GM23338 (cell line): ENCODE measurements at regions not wholly inside any gene's neighbourhood (a gene's known extent, or its start where the extent isn't known, plus 50 kb on each side); places are given as distances from the start of the nearest gene placed in this dataset.

Source experiments
- ATAC-seq: fragments of 200-7000 bp; cut with Tn5 transposase; 3 replicates; pipeline ENCODE4 v1.9.1; 2020
- DNase-seq: peaks from one replicate; pipeline ENCODE4 v3.0.0-alpha.2; 2015; ENCODE audit warnings: low spot score
- H2AFZ ChIP-seq: fragments of 200-600 bp; sonication (generic); 2 replicates; pipeline ENCODE4 v1.8.0; 2016; ENCODE audit warnings: antibody characterized with exemption, mild to moderate bottlenecking, moderate library complexity
- H3F3A ChIP-seq: fragments of 200-600 bp; sonication (generic); replicated peaks from 2 replicates; pipeline ENCODE4 v1.8.0; 2017; ENCODE audit warnings: antibody characterized with exemption, mixed run types, low read depth
- H3K27ac ChIP-seq: fragments of 200-600 bp; sonication (generic); 2 replicates; pipeline ENCODE4 v1.6.1; 2016; ENCODE audit warnings: low read depth
- H3K27me3 ChIP-seq: fragments of 200-600 bp; sonication (generic); 2 replicates; pipeline ENCODE4 v1.8.0; 2016; ENCODE audit warnings: mild to moderate bottlenecking, mixed run types, moderate library complexity; ENCODE audit not compliant: insufficient read depth
- H3K36me3 ChIP-seq: fragments of 200-600 bp; sonication (generic); 2 replicates; pipeline ENCODE4 v1.8.0; 2016; ENCODE audit warnings: mild to moderate bottlenecking; ENCODE audit not compliant: insufficient read depth
- H3K4me1 ChIP-seq: fragments of 200-600 bp; sonication (generic); 2 replicates; pipeline ENCODE4 v1.8.0; 2016; ENCODE audit warnings: mild to moderate bottlenecking, moderate library complexity; ENCODE audit not compliant: insufficient read depth
- H3K4me2 ChIP-seq: fragments of 200-600 bp; sonication (generic); 2 replicates; pipeline ENCODE4 v1.7.1; 2017; ENCODE audit warnings: mixed run types
- H3K4me3 ChIP-seq: fragments of 200-600 bp; sonication (generic); 2 replicates; pipeline ENCODE4 v1.6.1; 2016; ENCODE audit warnings: mixed run types
- H3K79me2 ChIP-seq: fragments of 200-600 bp; sonication (generic); replicated peaks from 2 replicates; pipeline ENCODE4 v1.8.0; 2017; ENCODE audit warnings: mild to moderate bottlenecking; ENCODE audit not compliant: insufficient read depth
- H3K9me2 ChIP-seq: fragments of 200-600 bp; sonication (generic); 2 replicates; pipeline ENCODE4 v1.8.0; 2017; ENCODE audit not compliant: insufficient read depth
- H4K20me1 ChIP-seq: fragments of 200-600 bp; sonication (generic); replicated peaks from 2 replicates; pipeline ENCODE4 v1.8.0; 2017; ENCODE audit warnings: mild to moderate bottlenecking; ENCODE audit not compliant: insufficient read depth
- H3K27ac Mint-ChIP-seq: 2 replicates; pipeline ENCODE4 v1.8.0; 2020; ENCODE audit warnings: inconsistent platforms, mild to moderate bottlenecking, moderate library complexity, mixed read lengths
- H3K27me3 Mint-ChIP-seq: 3 replicates; pipeline ENCODE4 v1.8.0; 2022; ENCODE audit warnings: low read depth, mild to moderate bottlenecking, moderate library complexity, mixed read lengths, inconsistent platforms; ENCODE audit not compliant: insufficient read depth, poor library complexity
- H3K36me3 Mint-ChIP-seq: 3 replicates; pipeline ENCODE4 v1.8.0; 2021; ENCODE audit warnings: low read depth, mild to moderate bottlenecking, inconsistent platforms, moderate library complexity, mixed read lengths
- H3K4me1 Mint-ChIP-seq: 3 replicates; pipeline ENCODE4 v1.8.0; 2020; ENCODE audit warnings: mild to moderate bottlenecking, inconsistent platforms, mixed read lengths
- H3K4me3 Mint-ChIP-seq: 3 replicates; pipeline ENCODE4 v1.8.0; 2021; ENCODE audit warnings: moderate library complexity, mild to moderate bottlenecking, inconsistent platforms, mixed read lengths
- H3K9me3 Mint-ChIP-seq: 3 replicates; pipeline ENCODE4 v1.8.0; 2020; ENCODE audit warnings: moderate library complexity, mild to moderate bottlenecking, inconsistent platforms, mixed read lengths
- CREB1 ChIP-seq: fragments of 250-450 bp; sonication (Bioruptor Pico); IDR thresholded peaks from 2 replicates; pipeline ENCODE4 v1.5.0; 2020; ENCODE audit warnings: low read depth, mild to moderate bottlenecking, moderate library complexity
- EZH2 ChIP-seq: fragments of 200-600 bp; sonication (generic); IDR thresholded peaks from one replicate; pipeline ENCODE4 v1.8.0; 2017; ENCODE audit warnings: antibody characterized with exemption, mild to moderate bottlenecking, low read depth; ENCODE audit not compliant: unreplicated experiment
- EZH2phosphoT487 ChIP-seq: fragments of 200-600 bp; sonication (generic); IDR thresholded peaks from one replicate; pipeline ENCODE4 v1.8.1; 2018; ENCODE audit warnings: antibody characterized with exemption; ENCODE audit not compliant: unreplicated experiment
- JUNB ChIP-seq: IDR thresholded peaks from one replicate; pipeline ENCODE4 v1.6.1; 2016; ENCODE audit warnings: antibody characterized with exemption; ENCODE audit not compliant: unreplicated experiment
- NANOG ChIP-seq: IDR thresholded peaks from 2 replicates; pipeline ENCODE4 v1.6.1; 2016; ENCODE audit warnings: antibody characterized with exemption, borderline replicate concordance
- POLR2AphosphoS5 ChIP-seq: IDR thresholded peaks from 2 replicates; pipeline ENCODE4 v1.6.1; 2016; ENCODE audit warnings: antibody characterized with exemption, low read depth
- STAT1 ChIP-seq: IDR thresholded peaks from one replicate; pipeline ENCODE4 v1.6.1; 2016; ENCODE audit warnings: antibody characterized with exemption; ENCODE audit not compliant: unreplicated experiment
- ZNF114 ChIP-seq: fragments of 250-450 bp; sonication (Bioruptor Pico); IDR thresholded peaks from 2 replicates; pipeline ENCODE4 v1.5.0; 2020; ENCODE audit warnings: mild to moderate bottlenecking, moderate library complexity
- ZNF331 ChIP-seq: fragments of 250-450 bp; sonication (Bioruptor Pico); IDR thresholded peaks from 2 replicates; pipeline ENCODE4 v1.5.0; 2020; ENCODE audit warnings: low read depth, mild to moderate bottlenecking, moderate library complexity
- TF ChIP-seq, protein P1 (sequence below): IDR thresholded peaks from one replicate; pipeline ENCODE4 v1.6.1; 2018; ENCODE audit warnings: antibody characterized with exemption; ENCODE audit not compliant: unreplicated experiment
- TF ChIP-seq, protein P2 (sequence below): IDR thresholded peaks from 2 replicates; pipeline ENCODE4 v1.6.1; 2016; ENCODE audit warnings: antibody characterized with exemption
- TF ChIP-seq, protein P3 (sequence below), 2 experiments: fragments of 200-600 bp in 1 of 2; sonication (generic) in 1 of 2; conservative IDR thresholded peaks; 2 replicates each; pipeline versions ENCODE4 v1.5.1 to v1.6.1; 2016 to 2017; ENCODE audit warnings: antibody characterized with exemption in 2 of 2, low read depth in 2 of 2, mild to moderate bottlenecking in 2 of 2, moderate library complexity in 1 of 2

DNA sequence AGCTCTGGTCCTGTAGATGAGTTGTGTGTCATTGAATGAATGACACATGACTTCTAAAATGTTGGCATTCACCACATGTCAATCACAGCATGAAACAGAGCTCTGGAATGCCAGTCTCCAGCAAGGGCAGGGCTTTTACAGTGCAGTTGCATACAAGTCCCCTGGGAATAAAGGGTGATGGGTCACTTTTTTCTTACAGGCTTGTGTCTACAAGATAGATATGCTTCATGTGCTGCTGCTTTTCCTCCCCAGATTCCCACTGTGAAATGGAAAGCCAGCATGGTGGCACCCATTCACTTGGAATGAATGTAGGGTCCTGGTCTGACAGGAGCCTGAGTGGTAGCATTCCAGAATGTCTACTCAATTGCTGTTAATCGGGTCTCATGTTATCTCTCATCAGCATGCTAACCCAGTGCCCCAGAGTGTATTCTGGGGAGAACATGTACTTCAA lies 159.1 kb upstream of the KIT start:
- no peak for TF ChIP-seq EZH2
- no peak overlapping the region for H3K27ac ChIP-seq
- H3K27me3 ChIP-seq: no peaks in the 10 kb centered on the region
- H3F3A ChIP-seq: no peaks in the 10 kb centered on the region
- no peaks in the 10 kb centered on the region for H4K20me1 ChIP-seq
- Mint-ChIP-seq H3K36me3 (no peaks in the 10 kb centered on the region), H3K27ac (no peak overlapping the region), H3K27me3 (peaks cover 4% of the 10 kb centered on the region), H3K4me1 (peaks cover 19% of the 10 kb centered on the region), H3K4me3 (no peak overlapping the region), H3K9me3 (no peaks in the 10 kb centered on the region; the same call in 1 of the 3 replicates)
- no peak overlapping the region for H3K4me3 ChIP-seq
- no peak overlapping the region for H2AFZ ChIP-seq
- no peaks in the 10 kb centered on the region for H3K36me3 ChIP-seq
- ATAC-seq (no peak; the same call in 2 of the 3 replicates), DNase-seq (peak; percentile 8)
- no peaks in the 10 kb centered on the region for H3K79me2 ChIP-seq
- peaks cover 3% of the 10 kb centered on the region; the same call in 1 of the 2 replicates for H3K9me2 ChIP-seq
- H3K4me2 ChIP-seq: no peak overlapping the region
- peaks cover 10% of the 10 kb centered on the region for H3K4me1 ChIP-seq

DNA sequence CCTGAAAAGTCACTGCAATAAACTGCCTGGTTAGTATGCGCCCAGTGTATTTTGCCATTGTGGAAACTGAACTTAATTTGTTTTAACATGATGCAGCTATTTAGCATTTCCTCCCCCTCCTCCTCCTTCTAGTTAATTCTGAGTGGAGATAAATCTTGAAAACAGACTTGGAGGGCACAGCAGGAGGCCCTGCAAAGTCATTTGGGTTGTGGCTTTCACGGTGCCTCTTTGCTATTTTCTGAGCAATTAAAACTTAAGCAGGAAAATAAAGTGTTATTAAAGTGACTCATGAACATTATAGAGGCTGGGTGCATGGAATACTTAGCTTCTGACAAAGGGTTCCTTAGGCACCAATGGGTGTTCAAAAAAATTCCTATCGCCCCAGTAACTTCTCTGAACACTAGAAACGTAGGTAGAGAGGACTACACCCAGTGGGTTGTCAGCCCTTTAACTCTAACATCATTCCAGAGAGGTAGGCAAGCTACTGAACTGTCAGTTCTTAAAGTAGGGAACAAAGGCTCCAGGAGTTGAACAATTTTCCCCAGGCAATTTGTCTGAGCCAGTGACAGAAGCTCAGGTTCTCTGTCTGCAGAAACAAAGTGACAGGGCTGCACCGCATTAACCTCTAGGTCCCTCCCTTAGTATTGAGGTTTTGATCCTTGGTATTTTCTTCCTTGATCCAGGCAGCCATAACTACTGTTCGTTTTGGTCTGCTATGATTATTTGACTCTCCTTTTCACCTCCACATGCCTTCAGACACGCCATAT lies 158.3 kb upstream of the KIT start:
- no peaks in the 10 kb centered on the region for H3K36me3 ChIP-seq
- Mint-ChIP-seq H3K27me3 (peaks cover 2% of the 10 kb centered on the region), H3K9me3 (no peaks in the 10 kb centered on the region; the same call in 1 of the 3 replicates), H3K4me1 (peaks cover 19% of the 10 kb centered on the region), H3K27ac (no peak overlapping the region), H3K36me3 (no peaks in the 10 kb centered on the region), H3K4me3 (no peak overlapping the region)
- peaks cover 3% of the 10 kb centered on the region; the same call in 1 of the 2 replicates for H3K9me2 ChIP-seq
- DNase-seq: no peak
- H3K4me3 ChIP-seq: no peak overlapping the region
- H3K79me2 ChIP-seq: no peaks in the 10 kb centered on the region
- H3K4me1 ChIP-seq: peaks cover 10% of the 10 kb centered on the region
- no peak for ATAC-seq
- H3K4me2 ChIP-seq: no peak overlapping the region
- H3K27ac ChIP-seq: no peak overlapping the region
- H4K20me1 ChIP-seq: no peaks in the 10 kb centered on the region
- no peaks in the 10 kb centered on the region for H3F3A ChIP-seq
- H3K27me3 ChIP-seq: no peaks in the 10 kb centered on the region
- H2AFZ ChIP-seq: no peak overlapping the region; the same call in 1 of the 2 replicates
- no peak for TF ChIP-seq EZH2
- no peak for TF ChIP-seq STAT1
- TF ChIP-seq JUNB: no peak
- TF ChIP-seq, protein P1, sequence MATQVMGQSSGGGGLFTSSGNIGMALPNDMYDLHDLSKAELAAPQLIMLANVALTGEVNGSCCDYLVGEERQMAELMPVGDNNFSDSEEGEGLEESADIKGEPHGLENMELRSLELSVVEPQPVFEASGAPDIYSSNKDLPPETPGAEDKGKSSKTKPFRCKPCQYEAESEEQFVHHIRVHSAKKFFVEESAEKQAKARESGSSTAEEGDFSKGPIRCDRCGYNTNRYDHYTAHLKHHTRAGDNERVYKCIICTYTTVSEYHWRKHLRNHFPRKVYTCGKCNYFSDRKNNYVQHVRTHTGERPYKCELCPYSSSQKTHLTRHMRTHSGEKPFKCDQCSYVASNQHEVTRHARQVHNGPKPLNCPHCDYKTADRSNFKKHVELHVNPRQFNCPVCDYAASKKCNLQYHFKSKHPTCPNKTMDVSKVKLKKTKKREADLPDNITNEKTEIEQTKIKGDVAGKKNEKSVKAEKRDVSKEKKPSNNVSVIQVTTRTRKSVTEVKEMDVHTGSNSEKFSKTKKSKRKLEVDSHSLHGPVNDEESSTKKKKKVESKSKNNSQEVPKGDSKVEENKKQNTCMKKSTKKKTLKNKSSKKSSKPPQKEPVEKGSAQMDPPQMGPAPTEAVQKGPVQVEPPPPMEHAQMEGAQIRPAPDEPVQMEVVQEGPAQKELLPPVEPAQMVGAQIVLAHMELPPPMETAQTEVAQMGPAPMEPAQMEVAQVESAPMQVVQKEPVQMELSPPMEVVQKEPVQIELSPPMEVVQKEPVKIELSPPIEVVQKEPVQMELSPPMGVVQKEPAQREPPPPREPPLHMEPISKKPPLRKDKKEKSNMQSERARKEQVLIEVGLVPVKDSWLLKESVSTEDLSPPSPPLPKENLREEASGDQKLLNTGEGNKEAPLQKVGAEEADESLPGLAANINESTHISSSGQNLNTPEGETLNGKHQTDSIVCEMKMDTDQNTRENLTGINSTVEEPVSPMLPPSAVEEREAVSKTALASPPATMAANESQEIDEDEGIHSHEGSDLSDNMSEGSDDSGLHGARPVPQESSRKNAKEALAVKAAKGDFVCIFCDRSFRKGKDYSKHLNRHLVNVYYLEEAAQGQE: no peak
- no peak for TF ChIP-seq EZH2phosphoT487
- TF ChIP-seq, protein P2, sequence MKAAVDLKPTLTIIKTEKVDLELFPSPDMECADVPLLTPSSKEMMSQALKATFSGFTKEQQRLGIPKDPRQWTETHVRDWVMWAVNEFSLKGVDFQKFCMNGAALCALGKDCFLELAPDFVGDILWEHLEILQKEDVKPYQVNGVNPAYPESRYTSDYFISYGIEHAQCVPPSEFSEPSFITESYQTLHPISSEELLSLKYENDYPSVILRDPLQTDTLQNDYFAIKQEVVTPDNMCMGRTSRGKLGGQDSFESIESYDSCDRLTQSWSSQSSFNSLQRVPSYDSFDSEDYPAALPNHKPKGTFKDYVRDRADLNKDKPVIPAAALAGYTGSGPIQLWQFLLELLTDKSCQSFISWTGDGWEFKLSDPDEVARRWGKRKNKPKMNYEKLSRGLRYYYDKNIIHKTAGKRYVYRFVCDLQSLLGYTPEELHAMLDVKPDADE: no peak
- TF ChIP-seq, protein P3, sequence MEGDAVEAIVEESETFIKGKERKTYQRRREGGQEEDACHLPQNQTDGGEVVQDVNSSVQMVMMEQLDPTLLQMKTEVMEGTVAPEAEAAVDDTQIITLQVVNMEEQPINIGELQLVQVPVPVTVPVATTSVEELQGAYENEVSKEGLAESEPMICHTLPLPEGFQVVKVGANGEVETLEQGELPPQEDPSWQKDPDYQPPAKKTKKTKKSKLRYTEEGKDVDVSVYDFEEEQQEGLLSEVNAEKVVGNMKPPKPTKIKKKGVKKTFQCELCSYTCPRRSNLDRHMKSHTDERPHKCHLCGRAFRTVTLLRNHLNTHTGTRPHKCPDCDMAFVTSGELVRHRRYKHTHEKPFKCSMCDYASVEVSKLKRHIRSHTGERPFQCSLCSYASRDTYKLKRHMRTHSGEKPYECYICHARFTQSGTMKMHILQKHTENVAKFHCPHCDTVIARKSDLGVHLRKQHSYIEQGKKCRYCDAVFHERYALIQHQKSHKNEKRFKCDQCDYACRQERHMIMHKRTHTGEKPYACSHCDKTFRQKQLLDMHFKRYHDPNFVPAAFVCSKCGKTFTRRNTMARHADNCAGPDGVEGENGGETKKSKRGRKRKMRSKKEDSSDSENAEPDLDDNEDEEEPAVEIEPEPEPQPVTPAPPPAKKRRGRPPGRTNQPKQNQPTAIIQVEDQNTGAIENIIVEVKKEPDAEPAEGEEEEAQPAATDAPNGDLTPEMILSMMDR (conservative IDR thresholded peaks at IDR 0.05; ENCODE audit: low read depth in 2 of 2): no peak
- TF ChIP-seq NANOG: no peak
- no peak for TF ChIP-seq POLR2AphosphoS5
- no peak for TF ChIP-seq CREB1 (CRISPR knock-in tag)
- no peak for TF ChIP-seq ZNF331 (CRISPR knock-in tag)
- no peak for TF ChIP-seq ZNF114 (CRISPR knock-in tag)
